Right lobe of liver (tissue), 6 donors: ENCODE measurements at regions not wholly inside any gene's neighbourhood (a gene's known extent, or its start where the extent isn't known, plus 50 kb on each side); places are given as distances from the start of the nearest gene placed in this dataset.

Source experiments
- ATAC-seq, 4 donors: fragments of 200-7000 bp; cut with Tn5 transposase; one replicate each; pipeline ENCODE4 v1.9.1; 2020; ENCODE audit warnings: mild to moderate bottlenecking in 4 of 4, moderate library complexity in 4 of 4
- DNase-seq, 3 donors: peaks; one replicate each; pipeline ENCODE4 v3.0.0-alpha.2; 2020
- H3K27ac ChIP-seq, 3 donors: fragments of 200-600 bp; one replicate each; pipeline ENCODE4 v1.8.0; 2022
- H3K27me3 ChIP-seq, 2 donors: fragments of 200-600 bp; one replicate each; pipeline ENCODE4 v1.8.0; 2022
- H3K36me3 ChIP-seq, 4 donors: fragments of 200-600 bp; sonication (generic) in 1 of 4; one replicate each; pipeline versions ENCODE4 v1.5.1 to v1.8.0; 2017 to 2022; ENCODE audit warnings: control low read depth in 1 of 4
- H3K4me1 ChIP-seq, 4 donors: fragments of 200-600 bp; sonication (generic) in 1 of 4; one replicate each; pipeline versions ENCODE4 v1.5.1 to v1.8.0; 2017 to 2022; ENCODE audit warnings: control low read depth in 1 of 4
- H3K4me3 ChIP-seq, 3 donors: fragments of 200-600 bp; one replicate each; pipeline ENCODE4 v1.8.0; 2022
- H3K9me3 ChIP-seq, 4 donors: fragments of 200-600 bp; sonication (generic) in 1 of 4; one replicate each; pipeline versions ENCODE4 v1.5.1 to v1.8.0; 2017 to 2022; ENCODE audit warnings: control low read depth in 1 of 4
- CTCF ChIP-seq, 4 donors: fragments of 200-600 bp in 3 of 4; fragments of 450-650 bp in 1 of 4; IDR thresholded peaks; one replicate each; pipeline versions ENCODE4 v1.5.1 to v1.8.0; 2016 to 2022; ENCODE audit warnings: antibody characterized with exemption in 4 of 4, mild to moderate bottlenecking in 2 of 4
- POLR2A ChIP-seq: fragments of 450-650 bp; IDR thresholded peaks from one replicate; pipeline ENCODE4 v1.6.1; 2017; ENCODE audit warnings: antibody characterized with exemption, mild to moderate bottlenecking
- whole genome bisulfite sequencing: methylation state at CpG from one replicate; pipeline ENCODE4 v1.1.6; 2018; ENCODE audit warnings: low coverage, low lambda C conversion rate; ENCODE audit not compliant: insufficient coverage; ENCODE audit errors: missing lambda C conversion rate; 5-methylcytosine and 5-hydroxymethylcytosine counted together
- intact Hi-C, 2 donors: fragments of 100-400 bp; cut with DNase I; formaldehyde crosslinking; loops; one replicate each; pipeline versions ENCODE4 v1.11.2 to v1.14.1; 2022
- donor health status: DM: no; HTN: yes; CAD: no.
- donor health status: DM: no; HTN: no; CAD: no.
- donor health status: DM: no; HTN: no; CAD: no.
- donor health status: DM: no; HTN: yes; CAD: no.
- donor health status: DM: no; HTN: yes; CAD: no.

- WGBS, result 50% methylated on average over 1 of the region's 1 CpG
- no peak overlapping the region for H3K4me3 ChIP-seq
- no peak for DNase-seq
- no peaks in the 10 kb centered on the region for H3K9me3 ChIP-seq
- no peak for ATAC-seq
- intact Hi-C loops, result no loop called here
- no peak overlapping the region for H3K27ac ChIP-seq
- no peaks in the 10 kb centered on the region for H3K27me3 ChIP-seq
- no peaks in the 10 kb centered on the region for H3K4me1 ChIP-seq
- TF ChIP-seq POLR2A, result no peak
- no peak for TF ChIP-seq CTCF (IDR thresholded peaks at IDR 0.05)
- H3K36me3 ChIP-seq, result no peaks in the 10 kb centered on the region
Measured at GRCh38 chr5:98631311-98632054, 142.0 kb upstream of the RGMB start.

GRCh38 chr5:98635656-98636055 is 137.8 kb upstream of the RGMB start:
- no peaks in the 10 kb centered on the region for H3K4me1 ChIP-seq
- no peaks in the 10 kb centered on the region for H3K27me3 ChIP-seq
- intact Hi-C loops, result no loop called here
- no peak for DNase-seq
- WGBS, result 21% methylated on average over 3 of the region's 3 CpGs
- no peak overlapping the region for H3K27ac ChIP-seq
- no peaks in the 10 kb centered on the region for H3K36me3 ChIP-seq
- TF ChIP-seq CTCF (IDR thresholded peaks at IDR 0.05) (no peak), POLR2A (no peak)
- H3K9me3 ChIP-seq, result no peaks in the 10 kb centered on the region
- H3K4me3 ChIP-seq, result no peak overlapping the region
- no peak for ATAC-seq

GRCh38 chr5:98637116-98637515 is 136.3 kb upstream of the RGMB start:
- Histone ChIP-seq H3K4me1 (no peaks in the 10 kb centered on the region), H3K27me3 (no peaks in the 10 kb centered on the region), H3K36me3 (no peaks in the 10 kb centered on the region), H3K27ac (no peak overlapping the region), H3K4me3 (no peak overlapping the region), H3K9me3 (no peaks in the 10 kb centered on the region)
- TF ChIP-seq CTCF (IDR thresholded peaks at IDR 0.05) (no peak), POLR2A (no peak)
- 48% methylated on average over 1 of the region's 1 CpG for WGBS
- intact Hi-C loops, result no loop called here
- ATAC-seq (no peak), DNase-seq (no peak)

- 47% methylated on average over 3 of the region's 3 CpGs for WGBS
- intact Hi-C loops, result no loop called here
Measured at GRCh38 chr5:98637557-98637956, 135.9 kb upstream of the RGMB start.

More at GRCh38 chr5:98637557-98637956, 135.9 kb upstream of the RGMB start:
- Histone ChIP-seq H3K27me3 (no peaks in the 10 kb centered on the region), H3K36me3 (no peaks in the 10 kb centered on the region), H3K4me3 (no peak overlapping the region), H3K9me3 (no peaks in the 10 kb centered on the region), H3K27ac (no peak overlapping the region), H3K4me1 (no peaks in the 10 kb centered on the region)
- TF ChIP-seq POLR2A (no peak), CTCF (IDR thresholded peaks at IDR 0.05) (no peak)
- no peak for DNase-seq
- ATAC-seq, result no peak
